MM.1S (cell line): ENCODE measurements at regions not wholly inside any gene's neighbourhood (a gene's known extent, or its start where the extent isn't known, plus 50 kb on each side); places are given as distances from the start of the nearest gene placed in this dataset.

Experiments
- DNase-seq: peaks from one replicate; pipeline ENCODE4 v3.0.0-alpha.2; 2015
- H2AFZ ChIP-seq: fragments of 300-600 bp; sonication (generic); 2 replicates; pipeline ENCODE4 v1.6.0; 2016; ENCODE audit warnings: antibody characterized with exemption, low read length
- H3F3A ChIP-seq: fragments of 300-600 bp; sonication (generic); 2 replicates; pipeline ENCODE4 v1.6.1; 2016; ENCODE audit warnings: mild to moderate bottlenecking, antibody characterized with exemption, low read length, moderate library complexity, mixed read lengths; ENCODE audit not compliant: insufficient read depth
- H3K27ac ChIP-seq: fragments of 300-600 bp; sonication (generic); 2 replicates; pipeline ENCODE4 v1.5.1; 2016; ENCODE audit warnings: mild to moderate bottlenecking, low read length
- H3K27me3 ChIP-seq: fragments of 300-600 bp; sonication (generic); replicated peaks from 2 replicates; pipeline ENCODE4 v1.6.0; 2016; ENCODE audit warnings: low read length; ENCODE audit not compliant: insufficient read depth
- H3K36me3 ChIP-seq: fragments of 300-600 bp; sonication (generic); replicated peaks from 2 replicates; pipeline ENCODE4 v1.6.1; 2016; ENCODE audit warnings: mild to moderate bottlenecking, low read length, mixed read lengths; ENCODE audit not compliant: insufficient read depth
- H3K4me1 ChIP-seq: fragments of 300-600 bp; sonication (generic); 2 replicates; pipeline ENCODE4 v1.6.1; 2016; ENCODE audit warnings: low read length, mixed read lengths
- H3K4me2 ChIP-seq: fragments of 300-600 bp; sonication (generic); 2 replicates; pipeline ENCODE4 v1.6.0; 2016; ENCODE audit warnings: low read depth, low read length
- H3K4me3 ChIP-seq: fragments of 300-600 bp; sonication (generic); 2 replicates; pipeline ENCODE4 v1.5.1; 2016; ENCODE audit warnings: low read length, mixed read lengths
- H3K79me2 ChIP-seq: fragments of 300-600 bp; sonication (generic); 2 replicates; pipeline ENCODE4 v1.6.1; 2016; ENCODE audit warnings: mixed run types, low read length, mixed read lengths
- H3K9ac ChIP-seq: fragments of 300-600 bp; sonication (generic); 2 replicates; pipeline ENCODE4 v1.6.1; 2016; ENCODE audit warnings: low read length, mixed read lengths
- H3K9me2 ChIP-seq: fragments of 300-600 bp; sonication (generic); replicated peaks from 2 replicates; pipeline ENCODE4 v1.6.1; 2016; ENCODE audit warnings: mild to moderate bottlenecking, low read length, mixed read lengths; ENCODE audit not compliant: insufficient read depth
- H3K9me3 ChIP-seq: fragments of 300-600 bp; sonication (generic); replicated peaks from 2 replicates; pipeline ENCODE4 v1.6.1; 2016; ENCODE audit warnings: mild to moderate bottlenecking, low read length, mixed read lengths; ENCODE audit not compliant: insufficient read depth
- H4K20me1 ChIP-seq: fragments of 300-600 bp; sonication (generic); 2 replicates; pipeline ENCODE4 v1.6.1; 2016; ENCODE audit warnings: mild to moderate bottlenecking, low read length, moderate library complexity, mixed read lengths; ENCODE audit not compliant: insufficient read depth
- EZH2 ChIP-seq: fragments of 300-600 bp; sonication (generic); optimal IDR thresholded peaks from 2 replicates; pipeline ENCODE3; 2017; ENCODE audit warnings: low read depth, mild to moderate bottlenecking, antibody characterized with exemption, low read length, mixed read lengths
- EZH2phosphoT487 ChIP-seq: fragments of 300-600 bp; sonication (generic); IDR thresholded peaks from 2 replicates; pipeline ENCODE4 v1.6.1; 2018; ENCODE audit warnings: antibody characterized with exemption, low read length
- TF ChIP-seq, protein P1 (sequence below): fragments of 300-600 bp; sonication (generic); IDR thresholded peaks from 2 replicates; pipeline ENCODE4 v1.5.1; 2016; ENCODE audit warnings: antibody characterized with exemption, low read length, mixed read lengths

DNA sequence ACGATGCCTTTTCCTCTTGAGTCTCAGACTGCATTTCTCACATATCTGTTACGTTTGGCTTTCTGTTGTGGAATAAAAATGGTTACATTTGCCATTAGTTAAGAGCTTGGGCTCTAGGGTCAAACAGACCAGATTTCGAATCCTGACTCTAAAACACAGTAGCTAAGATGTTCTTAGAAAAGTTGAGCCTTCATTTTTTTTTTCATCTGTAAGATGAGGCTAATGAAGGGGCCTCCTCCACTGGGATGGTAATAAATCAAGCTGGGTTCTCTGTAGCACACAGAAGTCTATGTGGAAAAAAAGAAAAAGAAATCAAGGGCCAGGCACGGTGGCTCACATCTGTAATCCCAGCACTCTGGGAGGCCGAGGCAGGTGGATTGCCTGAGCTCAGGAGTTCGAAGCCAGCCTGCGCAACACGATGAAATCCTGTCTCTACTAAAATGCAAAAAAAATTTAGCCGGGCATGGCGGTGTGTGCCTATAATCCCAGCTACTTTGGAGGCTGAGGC lies 49.9 kb upstream of the CAPRIN1 start:
- peak overlapping the region; percentile 33; the same call in 1 of the 2 replicates for H3K4me2 ChIP-seq
- peak overlapping the region; percentile 45; the same call in 1 of the 2 replicates for H3K27ac ChIP-seq
- H3K9me2 ChIP-seq, result no peaks in the 10 kb centered on the region
- H3K4me1 ChIP-seq, result peaks cover 9% of the 10 kb centered on the region
- no peaks in the 10 kb centered on the region for H4K20me1 ChIP-seq
- H3K9me3 ChIP-seq, result no peaks in the 10 kb centered on the region
- peak; percentile 19 for DNase-seq
- no peak overlapping the region for H2AFZ ChIP-seq
- no peaks in the 10 kb centered on the region; the same call in 1 of the 2 replicates for H3K27me3 ChIP-seq
- H3K4me3 ChIP-seq, result no peak overlapping the region
- H3F3A ChIP-seq, result 0 out of 2 replicates have a peak, but pooled peaks cover 3% of the 10 kb centered on the region
- H3K9ac ChIP-seq, result no peak overlapping the region
- H3K36me3 ChIP-seq, result no peaks in the 10 kb centered on the region
- no peaks in the 10 kb centered on the region for H3K79me2 ChIP-seq
- TF ChIP-seq EZH2phosphoT487, result no peak
- TF ChIP-seq EZH2, result no peak
- TF ChIP-seq, protein P1, sequence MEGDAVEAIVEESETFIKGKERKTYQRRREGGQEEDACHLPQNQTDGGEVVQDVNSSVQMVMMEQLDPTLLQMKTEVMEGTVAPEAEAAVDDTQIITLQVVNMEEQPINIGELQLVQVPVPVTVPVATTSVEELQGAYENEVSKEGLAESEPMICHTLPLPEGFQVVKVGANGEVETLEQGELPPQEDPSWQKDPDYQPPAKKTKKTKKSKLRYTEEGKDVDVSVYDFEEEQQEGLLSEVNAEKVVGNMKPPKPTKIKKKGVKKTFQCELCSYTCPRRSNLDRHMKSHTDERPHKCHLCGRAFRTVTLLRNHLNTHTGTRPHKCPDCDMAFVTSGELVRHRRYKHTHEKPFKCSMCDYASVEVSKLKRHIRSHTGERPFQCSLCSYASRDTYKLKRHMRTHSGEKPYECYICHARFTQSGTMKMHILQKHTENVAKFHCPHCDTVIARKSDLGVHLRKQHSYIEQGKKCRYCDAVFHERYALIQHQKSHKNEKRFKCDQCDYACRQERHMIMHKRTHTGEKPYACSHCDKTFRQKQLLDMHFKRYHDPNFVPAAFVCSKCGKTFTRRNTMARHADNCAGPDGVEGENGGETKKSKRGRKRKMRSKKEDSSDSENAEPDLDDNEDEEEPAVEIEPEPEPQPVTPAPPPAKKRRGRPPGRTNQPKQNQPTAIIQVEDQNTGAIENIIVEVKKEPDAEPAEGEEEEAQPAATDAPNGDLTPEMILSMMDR, result no peak

DNA sequence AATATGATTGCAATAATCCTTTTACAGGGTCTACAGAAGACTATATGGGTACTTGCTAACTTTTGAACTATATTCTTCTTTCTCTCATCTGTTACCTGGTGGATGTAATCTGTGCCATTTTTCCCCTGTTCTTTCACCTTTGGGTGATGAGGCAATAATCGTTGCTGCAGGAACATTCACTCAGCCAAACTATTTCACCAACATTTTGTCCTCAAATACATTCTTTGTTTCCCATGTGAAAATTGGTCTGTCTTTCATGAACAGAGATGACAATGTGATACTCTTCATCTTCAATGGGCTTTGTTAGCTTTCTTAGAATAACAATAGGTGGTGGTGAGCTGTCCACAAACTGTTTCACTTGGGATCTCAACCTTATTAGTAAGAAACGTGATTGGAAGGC lies 52.1 kb upstream of the CAPRIN1 start:
- no peaks in the 10 kb centered on the region for H4K20me1 ChIP-seq
- no peak overlapping the region for H3K9ac ChIP-seq
- H2AFZ ChIP-seq, result no peak overlapping the region
- no peak overlapping the region for H3K4me2 ChIP-seq
- no peaks in the 10 kb centered on the region for H3K79me2 ChIP-seq
- H3K9me2 ChIP-seq, result no peaks in the 10 kb centered on the region
- H3F3A ChIP-seq, result 0 out of 2 replicates have a peak, but pooled peaks cover 3% of the 10 kb centered on the region
- H3K9me3 ChIP-seq, result no peaks in the 10 kb centered on the region
- DNase-seq, result no peak
- H3K4me3 ChIP-seq, result no peak overlapping the region
- H3K27me3 ChIP-seq, result no peaks in the 10 kb centered on the region; the same call in 1 of the 2 replicates
- no peak overlapping the region for H3K27ac ChIP-seq
- peaks cover 9% of the 10 kb centered on the region for H3K4me1 ChIP-seq
- no peak for TF ChIP-seq EZH2phosphoT487
- TF ChIP-seq, protein P1, result no peak
- no peak for TF ChIP-seq EZH2
- H3K36me3 ChIP-seq, result no peaks in the 10 kb centered on the region

DNA sequence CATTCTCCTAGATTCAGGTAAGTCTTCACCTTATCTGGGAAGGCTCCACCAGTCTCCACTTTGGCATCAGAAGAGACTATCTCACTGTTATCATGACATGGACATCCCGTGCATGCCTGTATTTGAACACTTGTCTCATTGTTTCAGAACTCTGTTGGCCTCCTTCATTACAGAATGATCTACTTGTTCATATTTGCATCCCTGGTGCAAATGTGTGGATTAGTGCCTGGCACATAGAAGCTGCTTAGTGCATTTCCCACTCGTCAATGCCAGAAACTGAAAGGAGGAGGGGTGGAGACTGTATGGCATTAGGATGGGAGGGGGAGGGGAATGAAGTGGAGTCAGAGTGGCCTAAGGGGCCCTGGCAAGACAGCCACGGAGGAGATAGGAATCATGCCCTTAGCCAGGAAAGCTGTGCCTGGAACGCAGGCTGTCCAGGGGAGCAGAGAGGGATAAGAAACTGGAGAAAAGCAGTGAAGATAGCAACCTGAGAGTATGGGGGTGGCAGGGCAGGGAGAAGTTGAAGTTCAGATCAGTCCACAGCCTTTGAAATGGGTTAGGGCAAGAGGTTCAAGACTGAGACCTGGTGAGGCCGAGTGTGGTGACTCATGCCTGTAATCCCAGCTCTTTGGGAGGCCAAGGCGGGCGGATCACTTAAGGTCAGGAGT lies 53.8 kb upstream of the CAPRIN1 start:
- Histone ChIP-seq H3K27me3 (no peaks in the 10 kb centered on the region; the same call in 1 of the 2 replicates), H4K20me1 (no peaks in the 10 kb centered on the region), H3K9me3 (no peaks in the 10 kb centered on the region), H3K79me2 (no peaks in the 10 kb centered on the region), H3F3A (0 out of 2 replicates have a peak, but pooled peaks cover 3% of the 10 kb centered on the region), H3K9ac (no peak overlapping the region), H3K9me2 (no peaks in the 10 kb centered on the region), H3K36me3 (no peaks in the 10 kb centered on the region), H3K4me3 (peak overlapping the region; percentile 22; the same call in 1 of the 2 replicates), H3K4me1 (peaks cover 9% of the 10 kb centered on the region), H3K4me2 (peak overlapping the region; percentile 59), H2AFZ (no peak overlapping the region), H3K27ac (no peak overlapping the region)
- DNase-seq, result no peak
- TF ChIP-seq EZH2 (no peak), EZH2phosphoT487 (no peak)
- TF ChIP-seq, protein P1, result no peak
